ENCODE measurements at regions not wholly inside any gene's neighbourhood (a gene's known extent, or its start where the extent isn't known, plus 50 kb on each side); places are given as distances from the start of the nearest gene placed in this dataset.

DNA sequence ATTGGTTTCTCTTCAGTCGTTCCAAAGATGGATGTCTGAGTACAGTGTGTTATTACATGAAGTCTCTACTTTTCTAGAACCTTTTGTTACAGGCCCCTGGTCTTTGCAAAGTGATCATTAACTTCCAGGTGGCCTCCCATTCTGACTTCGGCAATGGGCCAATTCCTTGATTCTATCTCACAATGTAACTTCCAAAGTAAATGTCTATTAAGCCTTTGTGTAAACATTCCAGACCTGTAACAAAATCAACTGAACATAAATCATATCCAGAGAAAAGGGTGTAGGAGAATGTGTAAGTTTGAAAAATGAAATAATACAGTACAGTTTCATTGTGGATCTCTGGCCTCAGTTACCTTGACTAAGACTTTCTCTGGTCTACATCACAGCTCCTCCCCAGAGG is 187.8 kb upstream of the JAG1 start:
- TF ChIP-seq, protein P1, sequence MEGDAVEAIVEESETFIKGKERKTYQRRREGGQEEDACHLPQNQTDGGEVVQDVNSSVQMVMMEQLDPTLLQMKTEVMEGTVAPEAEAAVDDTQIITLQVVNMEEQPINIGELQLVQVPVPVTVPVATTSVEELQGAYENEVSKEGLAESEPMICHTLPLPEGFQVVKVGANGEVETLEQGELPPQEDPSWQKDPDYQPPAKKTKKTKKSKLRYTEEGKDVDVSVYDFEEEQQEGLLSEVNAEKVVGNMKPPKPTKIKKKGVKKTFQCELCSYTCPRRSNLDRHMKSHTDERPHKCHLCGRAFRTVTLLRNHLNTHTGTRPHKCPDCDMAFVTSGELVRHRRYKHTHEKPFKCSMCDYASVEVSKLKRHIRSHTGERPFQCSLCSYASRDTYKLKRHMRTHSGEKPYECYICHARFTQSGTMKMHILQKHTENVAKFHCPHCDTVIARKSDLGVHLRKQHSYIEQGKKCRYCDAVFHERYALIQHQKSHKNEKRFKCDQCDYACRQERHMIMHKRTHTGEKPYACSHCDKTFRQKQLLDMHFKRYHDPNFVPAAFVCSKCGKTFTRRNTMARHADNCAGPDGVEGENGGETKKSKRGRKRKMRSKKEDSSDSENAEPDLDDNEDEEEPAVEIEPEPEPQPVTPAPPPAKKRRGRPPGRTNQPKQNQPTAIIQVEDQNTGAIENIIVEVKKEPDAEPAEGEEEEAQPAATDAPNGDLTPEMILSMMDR (IDR thresholded peaks at IDR 0.05; ENCODE audit: insufficient read depth, low read length, poor library complexity, severe bottlenecking) = no peak
- Histone ChIP-seq H3K36me3 (ENCODE audit: control insufficient read depth, insufficient read depth, low read length) (no peaks in the 10 kb centered on the region), H3K27me3 (replicated peaks; ENCODE audit: control insufficient read depth, insufficient read depth, low read length) (0 out of 2 replicates have a peak, but pooled peaks cover 1% of the 10 kb centered on the region), H3K4me3 (replicated peaks; ENCODE audit: low read depth, low read length) (no peak overlapping the region)
- no peak for DNase-seq (ENCODE audit: extremely low read depth, insufficient read length)

DNA sequence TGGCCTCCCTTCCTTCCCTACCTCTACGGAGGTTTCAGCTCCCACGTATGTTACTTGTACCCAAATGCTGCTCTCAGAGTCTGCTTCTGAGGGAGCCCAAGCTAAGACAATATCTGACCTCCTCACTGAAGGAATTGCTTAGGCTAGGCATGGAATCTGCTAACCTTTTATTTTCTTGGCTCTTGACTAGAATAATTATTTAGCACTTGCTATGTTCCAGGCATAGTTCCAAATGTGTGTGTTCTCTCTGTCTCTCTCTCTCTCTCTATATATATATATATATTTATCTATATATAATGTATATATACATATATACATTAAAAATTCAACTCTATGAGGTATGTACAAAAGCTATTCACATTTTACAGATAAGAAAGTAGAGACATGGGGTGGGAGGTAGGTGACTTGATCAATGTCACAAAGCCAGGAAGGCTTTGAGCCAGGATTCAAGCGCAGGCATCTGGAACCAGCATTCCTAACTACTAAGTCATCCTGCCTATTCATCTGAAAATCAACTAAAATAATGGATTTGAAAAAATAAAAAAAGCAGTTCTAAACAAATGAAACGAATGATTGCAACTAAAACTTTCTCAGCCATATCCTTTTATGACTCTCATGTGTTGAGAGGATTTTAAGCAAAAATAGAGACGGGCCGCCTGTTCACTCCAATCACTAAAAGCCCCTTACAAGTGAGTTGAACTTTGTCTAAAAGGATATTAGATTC is 189.7 kb upstream of the JAG1 start:
- H3K27me3 ChIP-seq (replicated peaks; ENCODE audit: control insufficient read depth, insufficient read depth, low read length) = 0 out of 2 replicates have a peak, but pooled peaks cover 1% of the 10 kb centered on the region
- H3K4me3 ChIP-seq (replicated peaks; ENCODE audit: low read depth, low read length) = no peak overlapping the region
- TF ChIP-seq, protein P1 (IDR thresholded peaks at IDR 0.05; ENCODE audit: insufficient read depth, low read length, poor library complexity, severe bottlenecking) = no peak
- H3K36me3 ChIP-seq (ENCODE audit: control insufficient read depth, insufficient read depth, low read length) = no peaks in the 10 kb centered on the region
- DNase-seq (ENCODE audit: extremely low read depth, insufficient read length) = no peak

DNA sequence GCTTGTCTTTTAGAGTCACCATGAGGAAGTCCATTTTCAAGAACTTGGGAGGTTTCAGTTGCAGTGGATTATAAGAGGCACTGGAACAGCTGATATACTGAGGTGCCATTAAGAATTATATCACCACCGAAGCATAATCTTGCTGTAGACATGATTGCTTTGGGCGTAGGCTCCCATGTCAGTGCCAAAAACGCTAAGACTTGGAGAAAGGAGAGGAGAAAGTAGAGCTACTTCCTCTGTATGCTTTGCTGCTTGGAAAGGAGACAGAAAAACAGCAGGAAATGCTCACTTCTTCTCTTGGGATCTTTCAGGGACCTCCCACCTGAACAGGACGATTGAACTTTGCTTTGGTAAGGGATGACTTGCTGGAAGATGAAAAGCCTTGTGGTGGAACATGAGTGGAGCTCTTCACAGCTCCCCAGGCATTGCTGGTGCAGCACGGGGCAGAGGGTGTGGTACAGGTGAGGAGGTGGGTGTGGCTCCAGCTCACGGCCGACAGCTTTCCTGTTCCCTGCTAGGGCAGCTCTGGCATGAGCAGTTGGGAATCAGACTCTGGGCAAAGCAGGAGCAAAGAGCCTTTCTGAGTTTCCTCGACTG is 190.4 kb upstream of the JAG1 start:
- Histone ChIP-seq H3K36me3 (ENCODE audit: control insufficient read depth, insufficient read depth, low read length) (no peaks in the 10 kb centered on the region), H3K4me3 (replicated peaks; ENCODE audit: low read depth, low read length) (no peak overlapping the region), H3K27me3 (replicated peaks; ENCODE audit: control insufficient read depth, insufficient read depth, low read length) (0 out of 2 replicates have a peak, but pooled peaks cover 1% of the 10 kb centered on the region)
- TF ChIP-seq, protein P1 (IDR thresholded peaks at IDR 0.05; ENCODE audit: insufficient read depth, low read length, poor library complexity, severe bottlenecking) = no peak
- no peak for DNase-seq (ENCODE audit: extremely low read depth, insufficient read length)

DNA sequence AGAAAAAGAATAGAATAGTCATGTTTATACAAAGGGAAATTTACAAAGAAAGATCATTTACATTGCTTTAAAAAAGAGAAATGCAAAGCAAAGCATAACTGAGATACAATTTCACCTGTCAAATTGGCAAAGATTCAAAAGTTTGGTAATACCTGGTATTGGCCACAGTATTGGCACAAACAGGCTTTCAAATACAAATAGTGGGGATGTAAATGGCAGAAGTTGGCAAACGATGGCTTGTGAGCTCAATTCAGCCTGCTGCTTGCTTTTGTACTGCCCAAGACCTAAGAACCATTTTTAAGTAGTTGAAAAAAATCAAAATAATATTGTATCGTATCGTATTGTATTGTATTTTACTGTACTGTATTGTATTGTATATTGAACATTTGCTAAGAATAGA is 194.5 kb upstream of the JAG1 start:
- Histone ChIP-seq H3K27me3 (replicated peaks; ENCODE audit: control insufficient read depth, insufficient read depth, low read length) (0 out of 2 replicates have a peak, but pooled peaks cover 1% of the 10 kb centered on the region), H3K36me3 (ENCODE audit: control insufficient read depth, insufficient read depth, low read length) (no peaks in the 10 kb centered on the region), H3K4me3 (replicated peaks; ENCODE audit: low read depth, low read length) (no peak overlapping the region)
- DNase-seq (ENCODE audit: extremely low read depth, insufficient read length) = no peak
- TF ChIP-seq, protein P1 (IDR thresholded peaks at IDR 0.05; ENCODE audit: insufficient read depth, low read length, poor library complexity, severe bottlenecking) = no peak

DNA sequence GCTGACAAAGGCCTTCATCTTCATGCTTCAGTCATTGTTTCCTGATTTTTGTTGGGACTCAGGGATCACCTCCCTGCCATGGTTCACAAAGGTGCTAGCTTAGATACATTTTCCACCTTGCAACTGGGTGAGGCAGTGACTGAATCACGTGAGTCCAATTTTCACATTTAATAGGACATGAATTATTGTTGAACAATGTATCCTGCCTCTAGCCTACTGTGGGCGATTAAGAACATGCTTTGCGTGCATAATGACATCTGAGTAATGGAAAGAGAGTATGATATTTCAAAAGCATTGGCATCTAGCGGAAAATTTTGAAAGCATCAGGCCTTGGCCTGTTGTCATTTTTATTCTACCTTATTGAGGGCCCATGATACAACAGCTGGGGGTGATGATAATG is 199.2 kb upstream of the JAG1 start:
- no peak overlapping the region for H3K4me3 ChIP-seq (replicated peaks; ENCODE audit: low read depth, low read length)
- TF ChIP-seq, protein P1 (IDR thresholded peaks at IDR 0.05; ENCODE audit: insufficient read depth, low read length, poor library complexity, severe bottlenecking) = no peak
- DNase-seq (ENCODE audit: extremely low read depth, insufficient read length) = no peak
- H3K36me3 ChIP-seq (ENCODE audit: control insufficient read depth, insufficient read depth, low read length) = no peaks in the 10 kb centered on the region
- H3K27me3 ChIP-seq (replicated peaks; ENCODE audit: control insufficient read depth, insufficient read depth, low read length) = no peaks in the 10 kb centered on the region; the same call in 1 of the 2 replicates
